BLaER1 (cell line): ENCODE measurements at regions not wholly inside any gene's neighbourhood (a gene's known extent, or its start where the extent isn't known, plus 50 kb on each side); places are given as distances from the start of the nearest gene placed in this dataset.
A peak's percentile ranks its signal among the peaks of the same experiment; 100 is the strongest.

Experiments used
- H3K27ac ChIP-seq: shearing (Covaris generic); formaldehyde crosslinking; 2 replicates; pipeline ENCODE4 v1.8.1; 2022
- H3K27me3 ChIP-seq: shearing (Covaris generic); formaldehyde crosslinking; 2 replicates; pipeline ENCODE4 v1.8.1; 2022
- H3K36me3 ChIP-seq: shearing (Covaris generic); formaldehyde crosslinking; 2 replicates; pipeline ENCODE4 v1.8.1; 2022
- H3K4me1 ChIP-seq: shearing (Covaris generic); formaldehyde crosslinking; 2 replicates; pipeline ENCODE4 v1.8.1; 2022
- H3K4me2 ChIP-seq: shearing (Covaris generic); formaldehyde crosslinking; 2 replicates; pipeline ENCODE4 v1.8.1; 2022
- H3K4me3 ChIP-seq: shearing (Covaris generic); formaldehyde crosslinking; 2 replicates; pipeline ENCODE4 v1.8.1; 2022
- H3K9ac ChIP-seq: shearing (Covaris generic); formaldehyde crosslinking; 2 replicates; pipeline ENCODE4 v1.8.1; 2022
- H3K9me3 ChIP-seq: shearing (Covaris generic); formaldehyde crosslinking; 2 replicates; pipeline ENCODE4 v1.8.1; 2022
- H4K20me1 ChIP-seq: shearing (Covaris generic); formaldehyde crosslinking; 2 replicates; pipeline ENCODE4 v1.8.1; 2022
- Cebpa-rat ChIP-seq: shearing (Covaris generic); IDR thresholded peaks from 2 replicates; pipeline ENCODE4 v1.8.1; 2022

- no peak overlapping the region for H3K9ac ChIP-seq
- H3K27me3 ChIP-seq, result no peaks in the 10 kb centered on the region
- no peaks in the 10 kb centered on the region for H4K20me1 ChIP-seq
- H3K9me3 ChIP-seq, result peaks cover 6% of the 10 kb centered on the region; the same call in 1 of the 2 replicates
- peaks cover 16% of the 10 kb centered on the region for H3K4me1 ChIP-seq
- H3K36me3 ChIP-seq, result no peaks in the 10 kb centered on the region
- no peak overlapping the region for H3K4me3 ChIP-seq
- no peak overlapping the region for H3K4me2 ChIP-seq
- H3K27ac ChIP-seq, result no peak overlapping the region
- TF ChIP-seq Cebpa-rat, result no peak
Observed at GRCh38 chr1:172882385-172882784, 168.4 kb downstream of the TNFSF18 start.

- Histone ChIP-seq H3K9me3 (peaks cover 6% of the 10 kb centered on the region; the same call in 1 of the 2 replicates), H3K4me1 (peaks cover 16% of the 10 kb centered on the region), H3K4me2 (peak overlapping the region; percentile 64), H4K20me1 (no peaks in the 10 kb centered on the region), H3K36me3 (no peaks in the 10 kb centered on the region), H3K4me3 (no peak overlapping the region), H3K9ac (no peak overlapping the region; the same call in 1 of the 2 replicates), H3K27me3 (no peaks in the 10 kb centered on the region), H3K27ac (0 out of 2 replicates have a peak overlapping the region, but pooled peaks have one; percentile 47)
- no peak for TF ChIP-seq Cebpa-rat
Observed at GRCh38 chr1:172882791-172883386, 167.9 kb downstream of the TNFSF18 start.

- Histone ChIP-seq H3K4me2 (peak overlapping the region; percentile 64), H3K4me3 (no peak overlapping the region), H3K27ac (peak overlapping the region; percentile 47; the same call in 1 of the 2 replicates), H3K27me3 (no peaks in the 10 kb centered on the region), H4K20me1 (no peaks in the 10 kb centered on the region), H3K4me1 (peaks cover 16% of the 10 kb centered on the region), H3K9me3 (peaks cover 6% of the 10 kb centered on the region; the same call in 1 of the 2 replicates), H3K36me3 (no peaks in the 10 kb centered on the region), H3K9ac (peak overlapping the region; percentile 25; the same call in 1 of the 2 replicates)
- no peak for TF ChIP-seq Cebpa-rat
Observed at GRCh38 chr1:172883387-172883791, 167.4 kb downstream of the TNFSF18 start.

GRCh38 chr1:172883844-172884243 is 166.9 kb downstream of the TNFSF18 start:
- Histone ChIP-seq H3K4me2 (peak overlapping the region; percentile 64), H3K27ac (peak overlapping the region; percentile 47; the same call in 1 of the 2 replicates), H3K9ac (peak overlapping the region; percentile 25; the same call in 1 of the 2 replicates), H3K36me3 (no peaks in the 10 kb centered on the region), H4K20me1 (no peaks in the 10 kb centered on the region), H3K4me1 (peaks cover 16% of the 10 kb centered on the region), H3K27me3 (no peaks in the 10 kb centered on the region), H3K9me3 (peaks cover 6% of the 10 kb centered on the region; the same call in 1 of the 2 replicates), H3K4me3 (no peak overlapping the region)
- TF ChIP-seq Cebpa-rat, result no peak

GRCh38 chr1:172885411-172885810 is 165.3 kb downstream of the TNFSF18 start:
- H3K27ac ChIP-seq, result no peak overlapping the region
- peaks cover 16% of the 10 kb centered on the region for H3K4me1 ChIP-seq
- H3K9me3 ChIP-seq, result no peaks in the 10 kb centered on the region
- no peaks in the 10 kb centered on the region for H3K27me3 ChIP-seq
- no peak overlapping the region for H3K4me2 ChIP-seq
- no peak overlapping the region for H3K9ac ChIP-seq
- H3K4me3 ChIP-seq, result no peak overlapping the region
- TF ChIP-seq Cebpa-rat, result no peak
- H4K20me1 ChIP-seq, result no peaks in the 10 kb centered on the region
- no peaks in the 10 kb centered on the region for H3K36me3 ChIP-seq

- no peak overlapping the region for H3K9ac ChIP-seq
- no peak overlapping the region for H3K4me3 ChIP-seq
- no peak for TF ChIP-seq Cebpa-rat
- no peak overlapping the region for H3K4me2 ChIP-seq
- H3K9me3 ChIP-seq, result no peaks in the 10 kb centered on the region
- H3K27me3 ChIP-seq, result no peaks in the 10 kb centered on the region
- H3K4me1 ChIP-seq, result peaks cover 16% of the 10 kb centered on the region
- H3K36me3 ChIP-seq, result no peaks in the 10 kb centered on the region
- H4K20me1 ChIP-seq, result no peaks in the 10 kb centered on the region
- H3K27ac ChIP-seq, result no peak overlapping the region
Observed at GRCh38 chr1:172885971-172886370, 164.8 kb downstream of the TNFSF18 start.

- no peaks in the 10 kb centered on the region for H3K9me3 ChIP-seq
- no peak overlapping the region for H3K9ac ChIP-seq
- peaks cover 16% of the 10 kb centered on the region for H3K4me1 ChIP-seq
- H3K4me3 ChIP-seq, result no peak overlapping the region
- no peak for TF ChIP-seq Cebpa-rat
- H3K4me2 ChIP-seq, result no peak overlapping the region
- no peak overlapping the region for H3K27ac ChIP-seq
- H4K20me1 ChIP-seq, result no peaks in the 10 kb centered on the region
- no peaks in the 10 kb centered on the region for H3K36me3 ChIP-seq
- H3K27me3 ChIP-seq, result no peaks in the 10 kb centered on the region
Observed at GRCh38 chr1:172887162-172887561, 163.6 kb downstream of the TNFSF18 start.

- TF ChIP-seq Cebpa-rat, result no peak
- Histone ChIP-seq H3K36me3 (no peaks in the 10 kb centered on the region), H4K20me1 (no peaks in the 10 kb centered on the region), H3K27ac (no peak overlapping the region), H3K4me2 (no peak overlapping the region), H3K27me3 (no peaks in the 10 kb centered on the region), H3K4me1 (peaks cover 18% of the 10 kb centered on the region), H3K4me3 (no peak overlapping the region), H3K9ac (no peak overlapping the region), H3K9me3 (no peaks in the 10 kb centered on the region)
Observed at GRCh38 chr1:172893146-172893841, 157.4 kb downstream of the TNFSF18 start.

- no peaks in the 10 kb centered on the region for H3K36me3 ChIP-seq
- no peaks in the 10 kb centered on the region for H3K27me3 ChIP-seq
- peak overlapping the region; percentile 71 for H3K4me2 ChIP-seq
- no peak for TF ChIP-seq Cebpa-rat
- no peak overlapping the region for H3K4me3 ChIP-seq
- no peaks in the 10 kb centered on the region for H3K9me3 ChIP-seq
- peak overlapping the region; percentile 51; the same call in 1 of the 2 replicates for H3K9ac ChIP-seq
- 0 out of 2 replicates have a peak overlapping the region, but pooled peaks have one; percentile 7 for H3K27ac ChIP-seq
- H4K20me1 ChIP-seq, result no peaks in the 10 kb centered on the region
- H3K4me1 ChIP-seq, result peaks cover 18% of the 10 kb centered on the region
Observed at GRCh38 chr1:172894349-172895049, 156.2 kb downstream of the TNFSF18 start.
